ENCODE measurements at regions not wholly inside any gene's neighbourhood (a gene's known extent, or its start where the extent isn't known, plus 50 kb on each side); places are given as distances from the start of the nearest gene placed in this dataset.

- DNase-seq, result no peak
Observed at GRCh38 chr10:3689871-3690510, 95.0 kb downstream of the KLF6 start.

GRCh38 chr10:3687510-3688081 is 97.4 kb downstream of the KLF6 start:
- DNase-seq, result no peak

DNA sequence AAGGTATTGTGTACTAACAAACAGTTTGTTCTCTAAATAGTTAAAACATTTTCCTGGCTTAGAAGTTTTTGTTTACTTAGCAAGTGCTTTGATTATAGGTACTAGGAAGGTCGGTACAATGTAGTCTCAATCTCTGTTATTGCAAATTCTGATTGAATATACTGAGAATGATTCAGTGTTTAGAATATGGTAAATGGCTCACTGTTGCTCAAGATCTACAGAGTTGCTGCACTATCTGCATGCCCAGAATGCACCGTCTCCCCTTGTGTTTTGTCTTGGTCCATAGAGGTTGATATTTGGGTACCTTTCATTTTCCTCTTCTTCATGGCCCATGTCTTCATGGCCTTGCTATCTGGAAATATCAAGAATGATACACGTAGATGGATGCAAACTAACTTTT is 99.6 kb downstream of the KLF6 start:
- DNase-seq, result no peak

DNA sequence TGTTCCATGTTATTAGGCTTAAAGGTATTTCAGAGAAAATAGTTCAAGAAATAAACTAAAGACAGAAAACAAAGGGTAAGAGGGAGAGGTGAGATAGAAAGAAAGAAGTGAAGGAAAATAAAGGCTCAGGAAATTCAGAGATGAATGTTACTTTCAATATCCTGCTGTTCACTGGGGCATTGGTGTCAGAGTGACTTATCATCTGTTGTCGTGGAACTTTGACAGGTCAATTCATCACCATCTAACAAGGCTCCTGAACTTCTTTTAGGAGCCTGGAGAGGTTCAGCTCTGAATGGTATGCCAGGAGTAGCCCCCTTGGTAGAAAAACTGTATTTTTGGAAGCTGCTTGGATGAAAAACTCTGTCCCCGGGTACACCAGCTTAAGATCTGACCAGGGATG is 100.1 kb downstream of the KLF6 start:
- no peak for DNase-seq

DNA sequence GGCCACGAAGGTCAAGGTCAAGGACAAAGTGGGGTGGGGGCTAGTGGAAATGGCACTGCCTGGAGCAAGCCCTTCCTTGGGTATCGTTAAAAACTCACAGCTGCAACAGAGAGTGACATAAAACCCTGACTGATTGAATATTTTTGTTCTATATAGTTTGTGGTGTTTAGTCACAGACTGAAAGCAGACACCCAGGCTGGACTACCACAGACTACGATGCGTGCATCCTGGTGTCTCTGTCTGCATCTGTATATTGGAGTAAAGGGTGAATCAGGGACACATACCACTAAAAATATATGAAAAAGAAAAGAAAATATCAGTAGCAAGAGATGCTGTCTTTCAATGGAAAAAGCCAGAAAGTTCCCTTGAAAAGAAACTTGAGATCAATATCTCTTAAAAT is 101.4 kb downstream of the KLF6 start:
- no peak for DNase-seq

- DNase-seq, result no peak
Observed at GRCh38 chr10:3682745-3683144, 102.3 kb downstream of the KLF6 start.

DNA sequence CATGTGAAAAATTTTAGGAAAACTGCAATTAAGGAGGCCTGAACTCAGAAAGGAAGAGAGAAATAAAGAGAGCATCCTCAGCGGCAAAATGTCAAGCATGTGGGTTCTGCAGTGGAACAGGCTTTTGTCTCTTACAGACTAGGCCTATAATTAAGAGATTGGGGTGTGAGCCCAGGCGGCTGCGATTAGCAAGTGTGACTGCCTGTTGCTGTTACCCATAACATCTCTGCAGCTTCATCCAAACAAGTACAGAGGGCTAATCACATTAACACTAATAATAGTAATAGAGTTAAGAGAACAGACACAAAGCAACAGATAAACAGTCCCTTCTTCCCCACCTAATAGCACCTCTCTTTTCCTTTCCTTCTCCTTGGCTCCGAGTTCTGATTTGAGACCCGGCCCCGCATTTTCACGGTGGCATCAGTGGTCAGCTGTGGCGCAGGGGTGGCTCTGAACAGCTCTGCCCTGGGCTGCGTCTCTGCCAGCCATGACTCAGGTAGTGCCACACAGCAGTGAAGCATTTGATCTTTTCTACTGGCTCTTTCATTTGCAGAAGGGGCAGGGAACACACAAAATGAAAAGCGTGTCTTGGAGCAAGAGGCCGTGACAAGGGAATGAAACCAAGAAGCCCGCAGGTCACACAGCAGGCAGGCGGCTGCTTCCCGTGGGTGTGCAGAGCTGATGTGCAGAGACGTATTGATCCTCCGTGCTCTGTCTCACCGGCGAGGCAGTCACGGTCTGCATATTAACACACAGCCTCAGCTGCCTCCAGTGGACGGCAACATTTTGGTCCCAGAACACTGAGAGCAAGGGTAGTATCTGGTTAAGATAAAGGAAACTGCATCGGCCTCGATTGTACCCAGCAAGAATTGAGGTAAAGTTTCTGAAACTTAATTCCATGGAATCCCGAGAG is 103.1 kb downstream of the KLF6 start:
- no peak for DNase-seq

GRCh38 chr10:3679950-3680629 is 104.9 kb downstream of the KLF6 start:
- no peak for DNase-seq

GRCh38 chr10:3678629-3679227 is 106.3 kb downstream of the KLF6 start:
- DNase-seq, result no peak

DNA sequence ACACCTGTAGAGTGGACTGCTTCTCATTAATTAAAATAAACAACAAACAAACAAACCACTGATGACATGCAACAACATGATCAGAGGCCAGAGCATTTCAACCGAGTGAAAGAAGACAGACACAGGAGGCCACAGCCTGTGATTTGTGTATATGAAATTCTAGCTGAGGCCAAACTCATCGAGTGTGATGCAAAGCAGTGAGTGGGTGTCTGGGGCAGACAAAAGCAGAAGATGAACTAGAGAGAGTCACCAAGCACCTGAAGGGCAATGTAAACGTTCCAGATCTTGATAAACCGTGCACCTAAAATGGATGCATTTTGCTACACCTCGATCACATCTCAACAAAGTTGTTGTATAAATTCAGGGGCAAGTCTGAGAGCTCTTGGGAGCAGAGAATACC is 108.4 kb downstream of the KLF6 start:
- DNase-seq, result no peak

GRCh38 chr10:3672220-3672619 is 112.8 kb downstream of the KLF6 start:
- no peak for DNase-seq

DNA sequence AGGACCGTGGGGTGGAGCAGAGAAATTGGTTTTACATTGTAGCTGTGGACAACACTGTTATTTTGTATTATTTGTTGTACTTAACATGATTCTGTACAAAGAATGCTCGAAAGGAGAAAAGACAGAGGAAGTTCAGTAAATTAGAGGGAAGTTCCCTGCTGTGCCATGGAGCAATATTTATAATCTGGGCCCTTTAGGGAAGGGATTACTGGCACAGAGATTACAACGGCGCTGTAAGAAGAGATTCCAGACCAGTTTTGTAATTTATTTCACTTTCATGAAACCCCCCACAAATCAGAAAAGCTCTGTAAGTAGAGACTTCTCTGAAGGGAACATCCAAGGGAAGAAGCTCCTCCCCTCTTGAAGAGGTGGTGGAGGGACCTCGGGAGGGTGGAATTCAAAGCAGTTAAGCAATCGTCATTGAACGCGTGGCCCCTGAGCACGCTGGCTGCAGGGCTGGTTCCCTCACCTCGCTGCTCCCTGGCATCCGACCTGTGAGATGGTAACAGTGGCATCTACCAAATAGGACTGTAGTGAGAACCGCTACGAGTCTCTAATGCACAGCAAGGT is 113.5 kb downstream of the KLF6 start:
- DNase-seq, result no peak

DNA sequence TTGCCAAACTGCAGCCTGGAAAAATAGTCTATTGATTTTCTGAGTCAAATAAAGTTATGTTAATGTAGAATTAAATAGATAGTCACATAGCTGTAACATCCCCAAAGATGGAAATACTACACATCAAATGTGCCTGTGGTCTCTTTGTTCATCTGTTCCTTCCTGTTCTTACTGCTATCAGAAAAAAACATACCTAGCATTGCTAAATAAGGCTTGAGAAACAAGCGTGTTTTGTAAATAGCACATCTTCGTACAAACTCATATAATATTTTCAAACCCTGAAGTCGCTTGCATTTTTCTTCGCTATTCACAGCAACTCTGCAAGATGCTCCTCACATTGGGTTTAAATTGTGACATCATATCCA is 116.1 kb downstream of the KLF6 start:
- no peak for DNase-seq

DNA sequence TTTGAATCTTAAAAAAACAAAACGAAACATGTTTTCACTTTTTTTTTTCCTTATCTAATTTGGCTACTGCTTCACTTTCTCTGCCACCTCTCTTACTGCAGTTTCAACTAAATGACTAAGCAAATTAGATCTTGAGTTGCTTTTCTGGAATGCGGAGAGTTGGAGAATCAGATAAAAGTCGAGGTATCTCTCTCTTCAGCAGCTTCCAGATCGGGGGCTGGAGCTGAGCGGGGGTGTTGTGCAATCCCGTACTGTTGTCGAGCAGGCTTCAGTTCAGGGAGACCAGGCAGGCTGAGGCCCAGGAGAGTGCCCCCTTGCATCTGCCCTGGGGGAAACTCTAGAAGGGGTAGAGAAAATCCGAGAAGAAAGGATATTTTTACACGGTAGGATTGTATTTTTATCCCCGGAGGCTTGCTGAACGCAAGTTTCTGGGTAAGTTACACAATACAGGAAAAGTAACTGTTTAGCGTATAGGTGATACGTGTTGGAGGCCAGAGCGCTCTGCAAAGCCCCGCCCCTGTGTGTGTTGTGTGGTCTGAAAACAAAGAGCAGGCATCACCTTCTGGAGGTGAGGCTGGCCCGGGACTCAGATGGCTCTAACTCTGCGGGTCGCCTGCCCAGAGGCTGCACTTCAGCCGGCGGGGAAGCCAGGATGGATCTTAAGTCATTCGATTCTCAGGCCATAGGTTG is 116.6 kb downstream of the KLF6 start:
- DNase-seq, result peak; percentile 72

DNA sequence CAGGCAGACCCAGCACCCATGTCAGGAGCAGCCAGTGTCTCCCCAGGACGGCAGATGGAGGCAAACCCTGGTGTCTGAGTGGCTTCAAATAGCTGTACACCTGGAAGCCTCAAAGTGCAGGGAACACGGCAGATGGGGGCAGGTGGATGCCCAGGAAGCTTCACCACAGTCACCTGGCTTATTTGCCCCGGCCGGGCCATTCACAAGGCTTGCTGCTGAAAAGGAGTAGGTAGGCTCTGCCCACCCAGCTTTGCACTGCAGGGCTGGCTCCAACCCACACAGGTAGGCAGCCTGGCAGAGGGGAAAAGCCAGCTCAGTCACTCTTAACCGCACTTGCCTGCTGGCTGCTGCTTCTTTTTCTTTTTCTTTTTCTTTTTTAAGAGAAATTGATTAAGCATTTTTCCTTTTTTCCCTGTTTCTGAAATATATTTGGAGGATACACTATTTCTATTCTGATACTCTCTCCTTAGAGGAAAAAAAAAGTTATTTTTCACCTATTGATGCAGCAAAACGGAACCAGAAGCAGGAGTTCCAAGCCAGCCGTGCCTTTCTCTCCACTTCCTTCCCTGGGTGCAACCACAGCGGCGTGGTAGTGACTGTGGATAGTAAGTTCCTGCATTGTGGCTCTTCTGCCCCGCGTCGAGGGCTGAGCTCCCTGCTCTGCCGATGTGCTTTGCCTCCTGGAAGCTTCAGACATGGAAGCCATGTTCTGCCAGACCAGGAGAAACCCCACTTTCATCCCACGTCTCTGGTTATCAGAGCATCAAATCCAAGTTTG is 118.3 kb downstream of the KLF6 start:
- DNase-seq, result no peak

- DNase-seq, result no peak
Observed at GRCh38 chr10:3665316-3665908, 119.6 kb downstream of the KLF6 start.

GRCh38 chr10:3662775-3663174 is 122.2 kb downstream of the KLF6 start:
- no peak for DNase-seq

DNA sequence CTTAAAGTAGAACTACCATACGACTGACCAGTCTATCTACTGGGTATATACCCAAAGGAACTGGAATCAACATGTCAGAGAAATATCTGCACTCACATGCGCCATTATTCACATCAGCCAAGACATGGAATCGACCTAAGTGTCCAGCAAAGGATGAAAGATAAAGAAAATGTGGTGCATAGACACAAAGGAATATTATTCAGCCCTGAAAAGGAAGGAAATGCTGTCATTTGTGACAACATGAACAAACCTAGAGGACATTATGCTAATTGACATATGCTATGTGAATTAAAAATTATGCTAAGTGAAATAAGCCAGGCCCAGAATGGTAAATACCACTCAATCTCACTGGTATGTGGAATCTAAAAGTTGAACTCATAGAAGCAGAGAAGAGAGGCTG is 123.7 kb downstream of the KLF6 start:
- DNase-seq, result no peak

GRCh38 chr10:3660753-3661152 is 124.3 kb downstream of the KLF6 start:
- DNase-seq, result no peak

DNA sequence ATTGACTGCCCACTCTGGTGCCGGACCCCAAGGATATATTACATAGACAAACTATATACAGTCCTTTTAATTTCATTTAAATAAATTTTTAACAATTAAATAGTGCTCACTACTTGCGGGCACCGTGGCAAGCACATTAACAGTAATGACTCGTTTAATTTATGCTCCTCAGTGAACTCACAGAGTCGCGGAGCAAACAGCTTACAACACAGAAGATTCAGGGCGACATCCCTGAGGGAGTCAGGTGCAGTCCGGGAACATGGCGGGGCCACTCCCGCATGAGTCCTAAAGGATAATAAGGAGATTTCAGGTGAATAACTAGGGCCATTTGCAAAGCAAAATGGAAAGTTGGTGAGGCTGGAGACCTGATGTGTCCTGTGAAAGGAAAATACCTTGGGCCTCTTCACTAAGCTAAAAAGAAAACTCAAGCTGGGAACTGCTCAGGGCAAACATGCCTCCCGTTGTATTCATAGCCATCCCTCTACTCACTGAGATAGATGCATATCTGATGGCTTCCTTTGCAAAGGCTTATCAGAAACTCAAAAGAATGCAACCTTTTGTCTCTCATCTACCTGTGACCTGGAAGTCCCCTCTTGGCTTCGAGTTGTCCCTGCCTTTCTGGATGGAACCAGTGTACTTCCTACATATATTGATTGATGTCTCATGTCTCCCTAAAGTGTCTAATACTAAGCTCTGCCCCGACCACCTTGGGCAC is 125.6 kb downstream of the KLF6 start:
- no peak for DNase-seq

Measured in activated CD8-positive, alpha-beta memory T cell treated with anti-CD3 and anti-CD28 coated beads, Interleukin-2, amount 50 U/mL, for 48 hours (primary cell).